A549 (cell line): ENCODE measurements at regions not wholly inside any gene's neighbourhood (a gene's known extent, or its start where the extent isn't known, plus 50 kb on each side); places are given as distances from the start of the nearest gene placed in this dataset.

ENCODE experiments used
- ATAC-seq, 2 experiments: fragments of 200-7000 bp in 1 of 2; fragments of >200 bp in 1 of 2; cut with Nextera tagmentation in 1 of 2; cut with Tn5 transposase in 1 of 2; 3 replicates each; pipeline versions ENCODE4 v1.8.0 to v1.9.1; 2018 to 2020; ENCODE audit warnings: mild to moderate bottlenecking in 1 of 2, moderate library complexity in 1 of 2
- CTCF ChIA-PET: fragments of 300-600 bp; sonication (Branson Sonifier 250); formaldehyde crosslinking; extraction: SDS; loops from one replicate; lab custom pipeline; 2021; ENCODE audit warnings: antibody characterized with exemption, inconsistent platforms; lab: Yijun Ruan, JAX
- POLR2A ChIA-PET: fragments of 350-600 bp; formaldehyde crosslinking; extraction: SDS; loops from one replicate; lab custom pipeline; 2021; ENCODE audit warnings: antibody characterized with exemption, inconsistent platforms; lab: Yijun Ruan, JAX
- DNase-seq, 2 experiments: peaks; one replicate each; pipeline versions ENCODE4 v3.0.0 to v3.0.0-alpha.2; 2011 to 2016; ENCODE audit warnings: low read depth in 1 of 2, low spot score in 1 of 2
- FAIRE-seq: peaks from 2 replicates; lab custom pipeline; 2011; peaks lifted over from hg19 to GRCh38; lab: Jason Lieb, UNC
- H3K27ac ChIP-seq, 2 experiments: fragments of >200 bp; sonication (Bioruptor Twin); formaldehyde crosslinking; 3 replicates each; pipeline ENCODE4 v1.5.1; 2016 to 2017
- H3K4me1 ChIP-seq: fragments of >200 bp; sonication (Bioruptor Twin); formaldehyde crosslinking; 3 replicates; pipeline ENCODE4 v1.6.1; 2016
- H3K4me2 ChIP-seq: fragments of >200 bp; sonication (Bioruptor Twin); formaldehyde crosslinking; 3 replicates; pipeline ENCODE4 v1.6.1; 2016
- H3K4me3 ChIP-seq: fragments of >200 bp; sonication (Bioruptor Twin); formaldehyde crosslinking; 3 replicates; pipeline ENCODE4 v1.5.1; 2016
- H3K9me3 ChIP-seq: fragments of >200 bp; sonication (Bioruptor Twin); formaldehyde crosslinking; 3 replicates; pipeline ENCODE4 v1.6.1; 2016
- ATOH8 ChIP-seq: fragments of 250-450 bp; sonication (Bioruptor Pico); IDR thresholded peaks from 2 replicates; pipeline ENCODE4 v1.5.0; 2020; ENCODE audit warnings: low read depth, mild to moderate bottlenecking, moderate library complexity
- BCL3 ChIP-seq: fragments of >200 bp; sonication (Bioruptor Twin); formaldehyde crosslinking; IDR thresholded peaks from 3 replicates; pipeline ENCODE4 v1.6.1; 2016
- CBX8 ChIP-seq: fragments of 200-600 bp; sonication (generic); IDR thresholded peaks from 2 replicates; pipeline ENCODE4 v1.6.1; 2016
- CHD2 ChIP-seq: fragments of 150-350 bp; IDR thresholded peaks from 2 replicates; pipeline ENCODE4 v1.6.1; 2014; ENCODE audit warnings: low read length; ENCODE audit not compliant: partially characterized antibody
- CHD4 ChIP-seq: fragments of 200-600 bp; sonication (generic); IDR thresholded peaks from 2 replicates; pipeline ENCODE4 v1.6.1; 2016; ENCODE audit warnings: antibody characterized with exemption, mild to moderate bottlenecking, borderline replicate concordance
- CTCF ChIP-seq: fragments of >200 bp; sonication (Bioruptor Twin); formaldehyde crosslinking; IDR thresholded peaks from 3 replicates; pipeline ENCODE4 v1.5.1; 2016
- EHF ChIP-seq: fragments of 250-450 bp; sonication (Bioruptor Pico); IDR thresholded peaks from 2 replicates; pipeline ENCODE4 v1.5.0; 2020; ENCODE audit warnings: mild to moderate bottlenecking
- EHMT2 ChIP-seq: fragments of 200-600 bp; sonication (generic); IDR thresholded peaks from 2 replicates; pipeline ENCODE4 v1.6.1; 2016; ENCODE audit warnings: antibody characterized with exemption, low read depth, mild to moderate bottlenecking, moderate library complexity
- ESRRA ChIP-seq: fragments of 150-350 bp; IDR thresholded peaks from 2 replicates; pipeline ENCODE4 v1.6.1; 2014; ENCODE audit warnings: mild to moderate bottlenecking, low read length, borderline replicate concordance
- FOXS1 ChIP-seq: fragments of 250-450 bp; sonication (Bioruptor Pico); IDR thresholded peaks from 2 replicates; pipeline ENCODE4 v1.5.0; 2020; ENCODE audit warnings: mild to moderate bottlenecking, moderate library complexity
- GATA3 ChIP-seq: IDR thresholded peaks from 2 replicates; pipeline ENCODE4 v1.6.1; 2012; ENCODE audit warnings: borderline replicate concordance
- HDAC2 ChIP-seq: fragments of 200-600 bp; sonication (generic); IDR thresholded peaks from 2 replicates; pipeline ENCODE4 v1.6.1; 2016
- HES2 ChIP-seq: fragments of >200 bp; sonication (Bioruptor Twin); formaldehyde crosslinking; IDR thresholded peaks from 2 replicates; pipeline ENCODE4 v1.6.1; 2016
- KDM5A ChIP-seq: fragments of 200-600 bp; sonication (generic); IDR thresholded peaks from 2 replicates; pipeline ENCODE4 v1.6.1; 2016; ENCODE audit warnings: antibody characterized with exemption, mild to moderate bottlenecking
- MAX ChIP-seq: IDR thresholded peaks from 2 replicates; pipeline ENCODE4 v1.6.1; 2012
- MAZ ChIP-seq: fragments of 150-350 bp; IDR thresholded peaks from 2 replicates; pipeline ENCODE4 v1.6.1; 2014; ENCODE audit warnings: antibody characterized with exemption, low read depth, low read length, borderline replicate concordance
- MYC ChIP-seq: IDR thresholded peaks from 2 replicates; pipeline ENCODE4 v1.6.1; 2012; ENCODE audit warnings: mild to moderate bottlenecking, inconsistent platforms, low read length, improper control_type of control experiment, borderline replicate concordance
- NFE2L2 ChIP-seq: fragments of 150-350 bp; conservative IDR thresholded peaks from 2 replicates; pipeline ENCODE4 v1.6.1; 2014; ENCODE audit warnings: low read length
- NPAS2 ChIP-seq: fragments of 250-450 bp; sonication (Bioruptor Pico); IDR thresholded peaks from 2 replicates; pipeline ENCODE4 v1.8.0; 2022; ENCODE audit warnings: mild to moderate bottlenecking, moderate library complexity, borderline replicate concordance
- PHF8 ChIP-seq: fragments of 200-600 bp; sonication (generic); IDR thresholded peaks from 2 replicates; pipeline ENCODE4 v1.6.1; 2016; ENCODE audit warnings: low read depth, mild to moderate bottlenecking, antibody characterized with exemption, moderate library complexity, borderline replicate concordance
- POLR2A ChIP-seq: IDR thresholded peaks from 2 replicates; pipeline ENCODE4 v1.6.1; 2012; ENCODE audit warnings: mild to moderate bottlenecking, low read length
- POLR2AphosphoS2 ChIP-seq: conservative IDR thresholded peaks from 2 replicates; pipeline ENCODE4 v1.6.1; 2012; ENCODE audit warnings: low read length, improper control_type of control experiment, inconsistent platforms
- RAD21 ChIP-seq, 2 experiments: fragments of >200 bp in 1 of 2; sonication (Bioruptor Twin) in 1 of 2; formaldehyde crosslinking in 1 of 2; IDR thresholded peaks in 1 of 2; conservative IDR thresholded peaks in 1 of 2; 2 replicates in 1 of 2; 3 replicates in 1 of 2; pipeline ENCODE4 v1.6.1; 2012 to 2018; ENCODE audit warnings: inconsistent platforms in 1 of 2
- RCOR1 ChIP-seq: fragments of 150-350 bp; IDR thresholded peaks from 2 replicates; pipeline ENCODE4 v1.6.1; 2014; ENCODE audit warnings: antibody characterized with exemption, low read length, low read depth
- REST ChIP-seq: fragments of 200-600 bp; sonication (generic); IDR thresholded peaks from 2 replicates; pipeline ENCODE4 v1.6.1; 2016; ENCODE audit warnings: antibody characterized with exemption, mild to moderate bottlenecking, moderate library complexity
- RNF2 ChIP-seq: fragments of 200-600 bp; sonication (generic); IDR thresholded peaks from 2 replicates; pipeline ENCODE4 v1.6.1; 2016; ENCODE audit warnings: low read depth, mild to moderate bottlenecking, antibody characterized with exemption, moderate library complexity, borderline replicate concordance
- SMC3 ChIP-seq: fragments of >200 bp; sonication (Bioruptor Twin); formaldehyde crosslinking; IDR thresholded peaks from 3 replicates; pipeline ENCODE4 v1.6.1; 2018; ENCODE audit warnings: inconsistent platforms
- SREBF2 ChIP-seq: fragments of 450-650 bp; IDR thresholded peaks from 2 replicates; pipeline ENCODE4 v1.6.1; 2014; ENCODE audit warnings: mild to moderate bottlenecking, moderate library complexity
- TFCP2L1 ChIP-seq: fragments of 250-450 bp; sonication (Bioruptor Pico); IDR thresholded peaks from 2 replicates; pipeline ENCODE4 v1.5.0; 2021; ENCODE audit warnings: mild to moderate bottlenecking
- WGBS: methylation state at CpG from one replicate; pipeline ENCODE4 v1.1.6; 2017; ENCODE audit errors: missing lambda C conversion rate; 5-methylcytosine and 5-hydroxymethylcytosine counted together

GRCh38 chr9:103068753-103069152 lies 73.6 kb downstream of the CYLC2 start:
- WGBS, result 35% methylated on average over 3 of the region's 3 CpGs
- no peak overlapping the region for H3K4me2 ChIP-seq
- H3K27ac ChIP-seq, result no peak overlapping the region
- H3K4me3 ChIP-seq, result no peak overlapping the region
- H3K4me1 ChIP-seq, result no peaks in the 10 kb centered on the region
- CTCF ChIA-PET, result no interaction called here
- ATAC-seq (no peak), DNase-seq (no peak), FAIRE-seq (no peak)
- TF ChIP-seq SREBF2 (no peak), POLR2A (no peak), CHD4 (no peak), RAD21 (conservative IDR thresholded peaks at IDR 0.05 in 1 of 2, IDR thresholded peaks at IDR 0.05 in 1 of 2) (no peak), CBX8 (no peak), MYC (no peak), MAZ (no peak), ESRRA (no peak), RNF2 (no peak), GATA3 (no peak)
- H3K9me3 ChIP-seq, result no peaks in the 10 kb centered on the region
- POLR2A ChIA-PET, result no interaction called here

- WGBS, result 0% methylated on average over 1 of the region's 1 CpG
- CTCF ChIA-PET, result no interaction called here
- H3K27ac ChIP-seq, result no peak overlapping the region
Measured at GRCh38 chr9:103078581-103078980, 83.4 kb downstream of the CYLC2 start.

More at GRCh38 chr9:103078581-103078980, 83.4 kb downstream of the CYLC2 start:
- TF ChIP-seq TFCP2L1 (CRISPR knock-in tag) (no peak), POLR2AphosphoS2 (no peak), EHF (no peak), ATOH8 (CRISPR knock-in tag) (no peak), REST (no peak), FOXS1 (CRISPR knock-in tag) (no peak), CHD2 (no peak), EHMT2 (no peak), BCL3 (no peak), MAX (no peak), NFE2L2 (no peak), RCOR1 (no peak), HES2 (no peak), SMC3 (no peak), MYC (no peak), CTCF (no peak), KDM5A (no peak), NPAS2 (CRISPR knock-in tag) (no peak), HDAC2 (no peak), PHF8 (no peak)
- Histone ChIP-seq H3K4me1 (no peaks in the 10 kb centered on the region), H3K4me3 (no peak overlapping the region), H3K9me3 (no peaks in the 10 kb centered on the region), H3K4me2 (no peak overlapping the region)
- POLR2A ChIA-PET, result no interaction called here
- DNase-seq (no peak), ATAC-seq (no peak), FAIRE-seq (no peak)
